Gastroesophageal sphincter (tissue), 4 donors: ENCODE measurements at regions not wholly inside any gene's neighbourhood (a gene's known extent, or its start where the extent isn't known, plus 50 kb on each side); places are given as distances from the start of the nearest gene placed in this dataset.

ENCODE experiments used
- ATAC-seq: fragments of 150-250 bp; one replicate; pipeline ENCODE4 v1.9.1; 2016; ENCODE audit warnings: mild to moderate bottlenecking, moderate library complexity
- H3K27ac ChIP-seq, 4 donors: fragments of 200-600 bp; sonication (generic) in 3 of 4; 1 replicate in 3 of 4; 2 replicates in 1 of 4; pipeline ENCODE4 v1.5.1; 2016 to 2019
- H3K27me3 ChIP-seq: fragments of 200-600 bp; sonication (generic); one replicate; pipeline ENCODE4 v1.5.1; 2019
- H3K36me3 ChIP-seq, 2 donors: fragments of 200-600 bp; sonication (generic); one replicate each; pipeline ENCODE4 v1.5.1; 2019; ENCODE audit warnings: control low read depth in 1 of 2
- H3K4me1 ChIP-seq, 3 donors: fragments of 200-600 bp; sonication (generic); 1 replicate in 2 of 3; 2 replicates in 1 of 3; pipeline ENCODE4 v1.5.1; 2016 to 2019; ENCODE audit warnings: control low read depth in 2 of 3
- H3K4me3 ChIP-seq, 2 donors: fragments of 200-600 bp; sonication (generic); one replicate each; pipeline ENCODE4 v1.5.1; 2019; ENCODE audit warnings: mild to moderate bottlenecking in 1 of 2, moderate library complexity in 1 of 2
- H3K9me3 ChIP-seq, 3 donors: fragments of 200-600 bp; sonication (generic); one replicate each; pipeline ENCODE4 v1.5.1; 2017 to 2019; ENCODE audit warnings: control low read depth in 2 of 3
- EP300 ChIP-seq: sonication (generic); formaldehyde crosslinking; IDR thresholded peaks from one replicate; pipeline ENCODE4 v1.6.1; 2017; ENCODE audit warnings: antibody characterized with exemption, mild to moderate bottlenecking
- POLR2A ChIP-seq, 2 donors: fragments of 450-650 bp; IDR thresholded peaks; one replicate each; pipeline ENCODE4 v1.6.1; 2017; ENCODE audit warnings: antibody characterized with exemption in 2 of 2, mild to moderate bottlenecking in 2 of 2, moderate library complexity in 1 of 2
- POLR2AphosphoS5 ChIP-seq: sonication (generic); formaldehyde crosslinking; IDR thresholded peaks from one replicate; pipeline ENCODE4 v1.6.1; 2017; ENCODE audit warnings: antibody characterized with exemption
- WGBS, 2 donors: methylation state at CpG; one replicate each; pipeline ENCODE4 v1.1.5; 2018; ENCODE audit warnings: low coverage in 1 of 2; 5-methylcytosine and 5-hydroxymethylcytosine counted together
- TF ChIP-seq, protein P1 (sequence below), 4 experiments: fragments of 200-600 bp in 2 of 4; fragments of 450-650 bp in 2 of 4; sonication (generic) in 1 of 4; IDR thresholded peaks; one replicate each; pipeline ENCODE4 v1.5.1; 2017 to 2019; ENCODE audit warnings: antibody characterized with exemption in 4 of 4, mild to moderate bottlenecking in 2 of 4, moderate library complexity in 2 of 4

DNA sequence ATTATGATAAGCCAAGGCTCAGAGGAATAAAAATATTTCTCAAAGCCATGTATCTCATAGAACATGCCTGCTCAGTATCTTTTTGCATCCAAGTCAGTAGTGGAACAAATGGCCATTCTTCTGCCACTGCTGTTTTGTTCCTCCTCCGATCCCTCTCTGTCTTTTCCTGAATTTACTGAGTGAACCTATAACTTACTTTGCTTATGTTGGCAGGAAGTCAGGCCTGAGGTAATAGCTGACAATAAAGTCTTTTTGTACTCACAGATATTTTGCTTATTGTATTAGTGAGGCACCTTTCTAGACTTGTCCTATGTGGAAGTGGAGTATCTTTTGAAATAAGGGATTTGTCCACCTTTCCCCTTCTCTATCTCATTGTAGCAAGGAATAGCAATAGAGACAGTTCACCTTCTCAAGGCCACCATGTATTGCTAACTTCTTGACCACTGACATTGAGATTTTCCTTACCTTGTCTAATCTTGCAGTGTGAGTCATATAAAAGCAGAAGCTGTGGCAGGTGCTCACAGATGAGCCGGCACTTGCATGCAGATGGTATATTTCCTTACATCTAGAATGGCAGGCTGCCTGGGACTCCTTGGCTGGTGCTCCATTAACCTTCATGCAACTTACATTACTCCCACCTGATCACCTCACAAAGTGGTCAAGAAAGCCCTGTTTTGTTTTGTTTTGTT, 68.2 kb downstream of the AGTR2 start:
- Histone ChIP-seq H3K36me3 (no peaks in the 10 kb centered on the region), H3K27ac (no peak overlapping the region), H3K4me1 (no peaks in the 10 kb centered on the region), H3K9me3 (no peaks in the 10 kb centered on the region), H3K27me3 (no peaks in the 10 kb centered on the region), H3K4me3 (no peak overlapping the region)
- no peak for ATAC-seq
- TF ChIP-seq EP300 (no peak), POLR2AphosphoS5 (no peak), POLR2A (IDR thresholded peaks at IDR 0.05) (no peak)
- TF ChIP-seq, protein P1, sequence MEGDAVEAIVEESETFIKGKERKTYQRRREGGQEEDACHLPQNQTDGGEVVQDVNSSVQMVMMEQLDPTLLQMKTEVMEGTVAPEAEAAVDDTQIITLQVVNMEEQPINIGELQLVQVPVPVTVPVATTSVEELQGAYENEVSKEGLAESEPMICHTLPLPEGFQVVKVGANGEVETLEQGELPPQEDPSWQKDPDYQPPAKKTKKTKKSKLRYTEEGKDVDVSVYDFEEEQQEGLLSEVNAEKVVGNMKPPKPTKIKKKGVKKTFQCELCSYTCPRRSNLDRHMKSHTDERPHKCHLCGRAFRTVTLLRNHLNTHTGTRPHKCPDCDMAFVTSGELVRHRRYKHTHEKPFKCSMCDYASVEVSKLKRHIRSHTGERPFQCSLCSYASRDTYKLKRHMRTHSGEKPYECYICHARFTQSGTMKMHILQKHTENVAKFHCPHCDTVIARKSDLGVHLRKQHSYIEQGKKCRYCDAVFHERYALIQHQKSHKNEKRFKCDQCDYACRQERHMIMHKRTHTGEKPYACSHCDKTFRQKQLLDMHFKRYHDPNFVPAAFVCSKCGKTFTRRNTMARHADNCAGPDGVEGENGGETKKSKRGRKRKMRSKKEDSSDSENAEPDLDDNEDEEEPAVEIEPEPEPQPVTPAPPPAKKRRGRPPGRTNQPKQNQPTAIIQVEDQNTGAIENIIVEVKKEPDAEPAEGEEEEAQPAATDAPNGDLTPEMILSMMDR (IDR thresholded peaks at IDR 0.05), result no peak
- WGBS, 2 donors, result 44 to 67% methylated on average over 1 of the region's 2 CpGs

DNA sequence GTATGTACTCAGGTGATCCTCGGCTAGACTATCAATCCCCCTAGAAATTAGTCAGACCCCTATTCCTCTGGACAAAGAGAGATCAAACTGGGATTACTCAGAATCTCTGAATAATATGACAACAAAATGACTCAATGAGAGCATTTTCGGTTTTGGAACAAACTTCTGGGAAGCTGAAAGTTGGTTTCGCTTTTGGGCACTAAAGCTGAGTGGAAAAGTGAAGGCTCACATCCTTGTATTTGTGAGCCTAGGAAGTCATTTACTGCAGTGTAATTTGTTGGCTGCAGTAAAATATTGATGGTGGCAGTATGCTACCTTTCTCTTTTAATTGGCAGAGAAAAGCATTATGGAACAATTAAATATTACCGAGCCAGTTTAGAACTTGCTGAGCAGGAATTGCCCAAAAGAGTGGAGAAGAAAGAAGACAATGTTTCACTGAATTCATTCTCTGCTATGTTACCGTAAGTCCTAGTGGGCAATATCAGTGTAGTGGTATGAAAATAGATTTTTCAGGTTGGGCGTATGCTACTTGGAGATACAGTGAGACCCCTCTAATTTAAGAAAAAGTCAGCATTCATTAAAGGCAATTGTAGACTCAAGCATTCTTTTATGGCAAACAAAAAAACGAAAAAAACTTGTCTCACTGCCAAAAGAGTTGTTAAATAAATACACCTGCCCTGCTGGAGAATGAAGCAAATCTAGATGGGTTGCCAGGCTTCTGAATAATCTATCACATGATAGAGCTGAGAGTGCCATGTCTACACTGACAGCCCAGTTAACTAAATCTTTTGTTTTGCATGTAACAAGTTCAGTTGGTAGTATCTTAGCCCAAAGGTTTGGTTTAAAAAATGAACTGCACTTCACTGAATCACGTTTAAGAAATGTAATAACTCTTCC, 69.6 kb downstream of the AGTR2 start:
- Histone ChIP-seq H3K4me3 (no peak overlapping the region), H3K27ac (no peak overlapping the region), H3K27me3 (no peaks in the 10 kb centered on the region), H3K9me3 (no peaks in the 10 kb centered on the region), H3K36me3 (no peaks in the 10 kb centered on the region), H3K4me1 (no peaks in the 10 kb centered on the region)
- 57 to 66% methylated on average over 5 to 8 of the region's 8 CpGs for WGBS, 2 donors
- no peak for ATAC-seq
- no peak for TF ChIP-seq POLR2AphosphoS5
- TF ChIP-seq POLR2A (IDR thresholded peaks at IDR 0.05), result no peak
- TF ChIP-seq EP300, result no peak
- TF ChIP-seq, protein P1 (IDR thresholded peaks at IDR 0.05), result no peak

DNA sequence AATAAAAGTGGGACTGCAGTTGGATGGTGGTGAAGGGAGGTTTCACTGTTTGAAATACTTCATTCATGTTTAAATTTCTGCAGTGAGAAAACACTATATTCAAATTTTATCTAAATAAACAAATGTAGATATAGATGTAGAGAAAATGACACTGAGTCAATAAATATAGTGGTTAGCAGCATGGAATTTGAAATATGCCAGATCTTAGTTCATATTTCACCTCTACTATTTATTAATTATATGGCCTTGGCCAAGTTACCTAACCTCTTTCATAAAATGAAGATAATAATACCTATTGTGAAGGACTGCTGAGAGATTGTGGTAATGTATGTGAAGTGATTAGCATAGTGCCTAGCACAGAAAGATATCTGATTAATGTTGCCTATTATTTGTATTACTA, 70.5 kb downstream of the AGTR2 start:
- TF ChIP-seq POLR2A (IDR thresholded peaks at IDR 0.05), result no peak
- TF ChIP-seq, protein P1 (IDR thresholded peaks at IDR 0.05), result no peak
- TF ChIP-seq EP300, result no peak
- no peak for TF ChIP-seq POLR2AphosphoS5
- Histone ChIP-seq H3K4me1 (no peaks in the 10 kb centered on the region), H3K36me3 (no peaks in the 10 kb centered on the region), H3K9me3 (no peaks in the 10 kb centered on the region), H3K27me3 (no peaks in the 10 kb centered on the region), H3K27ac (no peak overlapping the region), H3K4me3 (no peak overlapping the region)
- no peak for ATAC-seq

GRCh38 chrX:116243039-116243438, 72.5 kb downstream of the AGTR2 start:
- Histone ChIP-seq H3K27ac (no peak overlapping the region), H3K4me3 (no peak overlapping the region), H3K27me3 (no peaks in the 10 kb centered on the region), H3K9me3 (no peaks in the 10 kb centered on the region), H3K4me1 (no peaks in the 10 kb centered on the region), H3K36me3 (no peaks in the 10 kb centered on the region)
- TF ChIP-seq POLR2AphosphoS5 (no peak), EP300 (no peak), POLR2A (IDR thresholded peaks at IDR 0.05) (no peak)
- TF ChIP-seq, protein P1 (IDR thresholded peaks at IDR 0.05), result no peak
- ATAC-seq, result no peak

DNA sequence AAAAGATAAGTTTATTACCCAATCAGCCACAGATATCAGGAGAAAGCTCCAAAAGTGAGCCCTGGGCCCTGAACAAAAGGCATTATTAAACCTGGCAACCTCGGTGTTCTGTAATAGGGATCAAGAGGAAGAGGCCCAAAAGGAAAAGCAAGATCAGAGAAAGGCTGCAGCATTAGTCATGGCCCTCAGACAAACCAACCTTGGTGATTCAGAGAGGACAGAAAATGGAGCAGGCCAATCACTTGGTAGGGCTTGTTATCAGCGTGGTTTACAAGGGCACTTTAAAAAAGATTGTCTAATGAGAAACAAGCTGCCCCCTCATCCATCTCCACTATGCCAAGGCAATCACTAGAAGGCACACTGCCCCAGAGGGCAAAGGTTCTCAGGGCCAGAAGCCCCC, 75.7 kb downstream of the AGTR2 start:
- Histone ChIP-seq H3K27me3 (no peaks in the 10 kb centered on the region), H3K4me1 (no peaks in the 10 kb centered on the region), H3K9me3 (no peaks in the 10 kb centered on the region), H3K4me3 (no peak overlapping the region), H3K36me3 (no peaks in the 10 kb centered on the region), H3K27ac (no peak overlapping the region)
- WGBS, 2 donors, result 92% methylated on average over 2 of the region's 2 CpGs; no CpG with 5 or more reads in 1 of the 2 donors
- ATAC-seq, result no peak
- TF ChIP-seq EP300 (no peak), POLR2AphosphoS5 (no peak), POLR2A (IDR thresholded peaks at IDR 0.05) (no peak)
- TF ChIP-seq, protein P1 (IDR thresholded peaks at IDR 0.05), result no peak
